Left lung (tissue), 4 donors: ENCODE measurements at regions not wholly inside any gene's neighbourhood (a gene's known extent, or its start where the extent isn't known, plus 50 kb on each side); places are given as distances from the start of the nearest gene placed in this dataset.

Source experiments
- ATAC-seq: fragments of 200-7000 bp; cut with Tn5 transposase; one replicate; pipeline ENCODE4 v1.9.1; 2020; ENCODE audit warnings: moderate library complexity
- DNase-seq, 4 donors: peaks; one replicate each; pipeline ENCODE4 v3.0.0-alpha.2; 2013 to 2020
- H3K27ac ChIP-seq, 2 donors: fragments of 200-600 bp; sonication (generic) in 1 of 2; one replicate each; pipeline versions ENCODE4 v1.5.0 to v1.8.0; 2020 to 2021
- H3K27me3 ChIP-seq, 2 donors: fragments of 200-600 bp; sonication (generic) in 1 of 2; one replicate each; pipeline versions ENCODE4 v1.5.0 to v1.8.0; 2020 to 2021
- H3K36me3 ChIP-seq, 2 donors: fragments of 200-600 bp; sonication (generic) in 1 of 2; one replicate each; pipeline versions ENCODE4 v1.5.0 to v1.8.0; 2020 to 2021
- H3K4me1 ChIP-seq, 2 donors: fragments of 200-600 bp; one replicate each; pipeline ENCODE4 v1.8.0; 2021
- H3K4me3 ChIP-seq, 2 donors: fragments of 200-600 bp; sonication (generic) in 1 of 2; one replicate each; pipeline versions ENCODE4 v1.5.0 to v1.8.0; 2020 to 2021; ENCODE audit warnings: mild to moderate bottlenecking in 1 of 2
- H3K9me3 ChIP-seq, 2 donors: fragments of 200-600 bp; sonication (generic) in 1 of 2; one replicate each; pipeline versions ENCODE4 v1.5.0 to v1.8.0; 2020 to 2021
- CTCF ChIP-seq, 2 donors: fragments of 200-600 bp; sonication (generic) in 1 of 2; IDR thresholded peaks; one replicate each; pipeline versions ENCODE4 v1.5.0 to v1.8.0; 2021; ENCODE audit warnings: antibody characterized with exemption in 2 of 2
- intact Hi-C, 2 donors: fragments of 100-400 bp; cut with DNase I; formaldehyde crosslinking; loops; one replicate each; pipeline versions ENCODE4 v1.11.2 to v1.14.2; 2022
- donor health status: DM: no; HTN: yes; CAD: no.
- donor health status: DM: no; HTN: no; CAD: no.

GRCh38 chr2:6782517-6783237, 83.0 kb downstream of the CMPK2 start:
- no peak overlapping the region for H3K27ac ChIP-seq
- no peak for TF ChIP-seq CTCF (IDR thresholded peaks at IDR 0.05)
- no peaks in the 10 kb centered on the region for H3K9me3 ChIP-seq
- no peaks in the 10 kb centered on the region for H3K27me3 ChIP-seq
- no peaks in the 10 kb centered on the region for H3K36me3 ChIP-seq
- intact Hi-C loops, result no loop called here
- H3K4me3 ChIP-seq, result no peak overlapping the region
- ATAC-seq, result peak; percentile 93
- peaks cover 8 to 30% of the 10 kb centered on the region in 2 donors for H3K4me1 ChIP-seq
- DNase-seq, result peak in 2 of 4 donors; percentile 82 to 86

GRCh38 chr2:6783238-6783614, 82.5 kb downstream of the CMPK2 start:
- Histone ChIP-seq H3K36me3 (no peaks in the 10 kb centered on the region), H3K27ac (no peak overlapping the region), H3K9me3 (no peaks in the 10 kb centered on the region), H3K27me3 (no peaks in the 10 kb centered on the region), H3K4me3 (no peak overlapping the region), H3K4me1 (peaks cover 8 to 30% of the 10 kb centered on the region in 2 donors)
- TF ChIP-seq CTCF (IDR thresholded peaks at IDR 0.05), result no peak
- DNase-seq, result no peak
- ATAC-seq, result no peak
- intact Hi-C loops, result no loop called here

GRCh38 chr2:6784291-6784690, 81.4 kb downstream of the CMPK2 start:
- no peak for DNase-seq
- TF ChIP-seq CTCF (IDR thresholded peaks at IDR 0.05), result no peak
- H3K4me3 ChIP-seq, result no peak overlapping the region
- ATAC-seq, result no peak
- peaks cover 8 to 30% of the 10 kb centered on the region in 2 donors for H3K4me1 ChIP-seq
- H3K27ac ChIP-seq, result no peak overlapping the region
- intact Hi-C loops, result no loop called here
- H3K36me3 ChIP-seq, result no peaks in the 10 kb centered on the region
- no peaks in the 10 kb centered on the region for H3K27me3 ChIP-seq
- H3K9me3 ChIP-seq, result no peaks in the 10 kb centered on the region

- no peak overlapping the region for H3K4me3 ChIP-seq
- ATAC-seq (no peak), DNase-seq (no peak)
- no peak overlapping the region for H3K27ac ChIP-seq
- no peaks in the 10 kb centered on the region for H3K36me3 ChIP-seq
- H3K4me1 ChIP-seq, result peaks cover 8 to 27% of the 10 kb centered on the region in 2 donors
- H3K27me3 ChIP-seq, result no peaks in the 10 kb centered on the region
- no peak for TF ChIP-seq CTCF (IDR thresholded peaks at IDR 0.05)
- H3K9me3 ChIP-seq, result no peaks in the 10 kb centered on the region
- intact Hi-C loops, result no loop called here
Measured at GRCh38 chr2:6785493-6785892, 80.2 kb downstream of the CMPK2 start.

- TF ChIP-seq CTCF (IDR thresholded peaks at IDR 0.05), result no peak
- H3K27ac ChIP-seq, result no peak overlapping the region
- H3K36me3 ChIP-seq, result no peaks in the 10 kb centered on the region
- ATAC-seq, result no peak
- intact Hi-C loops, result no loop called here
- DNase-seq, result no peak
- no peaks in the 10 kb centered on the region for H3K27me3 ChIP-seq
- H3K4me1 ChIP-seq, result peaks cover 0 to 8% of the 10 kb centered on the region in 2 donors
- H3K4me3 ChIP-seq, result no peak overlapping the region
- H3K9me3 ChIP-seq, result no peaks in the 10 kb centered on the region
Measured at GRCh38 chr2:6787376-6787775, 78.3 kb downstream of the CMPK2 start.
